NCI-H774 (cell line): ENCODE measurements at regions not wholly inside any gene's neighbourhood (a gene's known extent, or its start where the extent isn't known, plus 50 kb on each side); places are given as distances from the start of the nearest gene placed in this dataset.
A peak's percentile ranks its signal among the peaks of the same experiment; 100 is the strongest.
"Not testable (repeated sequence)": the region's sequence is repeated elsewhere in the genome, so short reads cannot be mapped to it uniquely, and the experiment has no call there.

Source experiments
- DNase-seq: peaks from one replicate; lab custom pipeline; 2025; lab: John Stamatoyannopoulos, UW

DNA sequence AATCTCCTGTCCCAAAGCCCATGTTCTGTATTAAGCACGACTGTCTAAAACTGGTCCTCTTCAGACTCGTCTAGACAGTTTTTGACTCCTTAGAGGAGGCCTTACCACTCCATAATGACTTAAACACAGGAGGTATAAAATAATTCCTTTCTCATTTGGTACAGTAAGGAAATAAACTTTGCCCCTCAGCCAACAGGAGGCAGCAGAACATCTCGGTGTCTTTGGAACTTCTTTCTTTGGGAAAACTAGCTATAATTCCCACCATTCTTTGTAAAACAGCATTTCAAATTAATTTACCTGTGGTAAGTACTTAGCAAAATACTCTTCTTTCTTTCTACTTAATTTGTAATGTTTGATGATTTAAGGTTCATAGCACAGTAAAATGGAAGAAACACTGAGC, 292.7 kb upstream of the G2E3 start:
- no peak for DNase-seq

DNA sequence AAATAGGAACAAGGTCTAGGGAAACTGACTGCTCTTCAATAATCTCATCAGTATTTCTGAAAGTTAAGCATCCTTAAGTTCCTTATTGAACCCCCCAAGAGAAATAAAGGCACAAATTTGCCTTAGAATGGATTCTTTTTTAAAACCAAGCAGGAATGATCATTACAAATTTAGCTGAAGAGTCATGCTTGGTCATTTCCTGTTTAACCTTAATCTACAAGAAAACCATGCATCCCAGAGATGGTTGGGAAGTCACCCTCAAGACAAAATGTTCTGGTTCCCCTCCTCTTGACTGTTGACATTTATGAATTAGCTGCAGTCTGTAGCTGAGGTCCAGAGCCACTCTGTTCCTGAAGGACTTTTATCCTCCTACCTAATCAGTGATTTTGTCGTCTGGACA, 291.8 kb upstream of the G2E3 start:
- no peak for DNase-seq

DNA sequence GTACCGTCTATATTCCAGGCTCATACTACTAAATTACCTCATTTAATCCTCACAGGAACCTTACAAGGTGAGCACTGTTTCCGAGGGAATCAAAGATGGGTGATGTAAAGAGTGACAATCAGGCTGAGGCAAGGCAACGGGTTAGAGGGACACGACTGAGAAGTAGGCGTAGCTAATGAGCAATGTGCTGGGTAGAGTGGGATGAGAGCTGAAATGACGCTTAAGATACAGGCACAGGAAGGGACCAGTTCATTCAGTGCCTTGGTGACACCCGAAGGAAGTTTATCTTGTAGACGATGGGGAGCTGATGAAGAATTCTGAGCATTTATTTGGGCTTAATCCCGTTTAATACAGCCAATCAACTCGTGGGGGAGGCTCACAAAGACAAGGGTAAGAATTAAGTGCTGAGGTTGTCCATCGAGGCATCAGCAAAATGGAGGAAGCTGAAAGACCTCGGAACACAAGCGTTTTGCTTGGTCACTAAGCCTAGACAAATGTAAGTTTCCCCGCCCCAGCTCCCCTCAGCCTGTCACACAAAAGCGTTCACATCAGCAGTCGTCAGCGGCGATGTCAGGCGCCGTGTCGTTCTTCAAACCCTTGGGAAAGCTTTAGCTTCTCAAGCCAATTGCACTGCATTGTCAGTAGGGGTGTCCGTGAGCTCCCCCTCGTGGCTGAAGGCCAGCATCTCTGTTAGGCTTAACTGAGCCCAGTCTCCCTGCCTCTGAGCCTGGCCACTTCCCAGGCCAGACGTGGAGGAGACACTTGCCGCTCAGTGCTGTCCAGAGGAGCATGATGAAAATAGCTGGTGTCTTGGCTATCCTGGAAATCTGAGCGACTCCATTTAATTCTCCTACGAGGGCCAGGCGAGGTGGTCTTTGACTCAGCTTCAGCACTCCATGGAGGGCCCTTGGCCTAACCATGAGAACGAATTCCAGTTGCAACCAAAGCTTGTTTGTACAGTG, 288.5 kb upstream of the G2E3 start:
- DNase-seq: peak; percentile 94

DNA sequence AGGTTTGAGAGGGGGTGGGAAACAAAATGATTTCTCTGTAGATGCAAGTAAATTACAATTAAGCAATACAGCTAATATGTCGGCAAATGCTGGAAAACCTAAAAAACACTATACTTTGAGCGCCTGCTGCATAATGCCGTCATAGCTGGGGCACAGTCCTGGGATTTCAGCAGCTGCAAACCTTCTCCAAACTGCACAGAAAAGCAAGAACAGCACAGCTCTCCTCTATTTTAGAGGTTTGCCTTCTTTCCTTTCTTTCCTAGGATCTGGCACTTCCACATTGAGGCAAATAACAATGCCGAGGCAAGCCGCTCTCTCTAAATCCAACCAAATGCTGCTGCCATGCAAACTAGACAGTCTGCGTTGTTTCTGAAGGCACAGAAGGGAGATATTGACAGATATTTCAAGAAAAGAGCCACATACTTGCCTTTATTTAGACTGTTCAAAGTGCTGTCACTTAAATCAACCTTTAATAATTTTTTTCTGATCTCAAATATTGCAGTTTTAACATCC, 287.1 kb upstream of the G2E3 start:
- DNase-seq: no peak

DNA sequence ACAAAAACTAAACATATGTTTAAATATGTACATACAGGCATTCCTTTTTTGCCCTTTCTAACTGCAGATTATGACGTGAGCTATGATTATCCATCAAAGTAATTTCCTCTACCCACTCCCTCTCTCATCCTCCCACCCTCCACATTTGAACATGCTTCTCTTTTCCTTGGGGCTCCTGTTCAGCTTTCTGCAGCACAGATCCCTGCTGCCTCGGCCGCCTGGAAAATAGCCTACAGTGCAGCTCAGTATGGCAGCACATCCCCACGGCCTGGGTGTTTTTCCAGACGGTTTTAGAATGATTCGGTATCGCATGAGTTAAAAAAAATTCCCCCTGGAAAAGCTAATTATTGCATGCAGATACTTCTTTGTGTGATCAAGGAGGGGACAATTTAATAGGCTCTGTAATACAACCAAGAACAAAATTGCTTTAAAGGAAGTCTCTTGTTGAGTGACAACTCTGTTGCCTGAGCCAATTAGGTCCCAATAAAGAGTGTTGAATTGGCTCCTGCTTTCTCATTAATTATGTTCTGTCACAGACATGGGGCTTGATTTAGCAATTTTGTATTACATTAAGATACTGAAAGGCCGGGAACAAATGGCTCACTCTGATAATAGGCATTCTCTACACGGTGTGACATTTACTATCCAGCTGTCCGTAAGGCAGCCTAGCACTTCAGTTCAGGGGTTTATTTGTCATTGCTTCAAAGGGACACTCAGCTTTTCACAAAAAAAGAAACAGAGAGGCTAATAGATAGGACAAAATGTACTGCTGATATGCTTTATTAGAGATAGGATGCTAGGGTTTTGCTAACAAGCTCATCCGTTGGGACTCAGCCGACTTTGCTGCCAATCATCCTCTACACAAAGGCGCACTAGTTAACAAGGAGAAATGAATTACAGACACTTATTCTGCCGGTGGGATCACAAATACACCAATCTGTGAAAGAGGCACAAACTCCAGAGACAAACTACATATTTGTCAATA, 285.8 kb upstream of the G2E3 start:
- peak; percentile 81 for DNase-seq

DNA sequence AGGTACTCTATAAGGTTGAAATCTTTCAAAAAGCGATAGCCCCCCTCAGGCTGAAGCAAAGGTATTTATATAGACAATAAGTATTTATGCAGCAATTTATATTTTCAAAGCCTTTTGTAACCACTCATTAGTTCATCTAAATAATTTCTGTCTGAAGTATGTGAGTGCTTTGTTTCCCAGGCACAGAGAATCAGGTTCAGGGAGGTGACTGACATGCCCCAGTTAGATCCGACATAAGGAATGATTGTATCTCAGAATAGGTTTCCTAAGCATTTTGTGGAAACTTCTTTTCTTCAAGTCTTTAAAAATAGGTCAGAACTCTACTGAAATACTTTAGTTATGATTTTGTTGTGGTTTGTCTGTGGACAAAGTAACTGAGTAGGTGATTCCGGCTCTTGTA, 283.4 kb upstream of the G2E3 start:
- no peak for DNase-seq

DNA sequence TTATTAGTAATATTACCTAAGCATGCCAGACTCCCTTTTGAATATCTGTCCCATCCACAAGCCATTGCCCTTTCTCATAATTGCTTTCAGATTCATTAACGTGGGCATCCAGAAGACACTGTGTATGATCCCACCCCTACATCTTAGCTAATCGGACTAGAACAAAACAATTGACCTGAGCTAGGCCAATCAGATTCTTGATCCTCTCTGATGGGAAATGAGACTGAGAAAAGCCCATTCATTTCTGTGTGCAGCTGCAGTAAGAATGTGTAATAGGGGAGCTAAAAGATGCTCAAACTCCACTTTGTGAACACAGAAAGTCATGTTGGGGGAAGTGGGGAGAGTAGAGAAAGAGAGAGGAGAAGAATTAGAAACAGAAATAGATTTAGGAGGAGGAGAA, 281.7 kb upstream of the G2E3 start:
- DNase-seq: no peak

DNA sequence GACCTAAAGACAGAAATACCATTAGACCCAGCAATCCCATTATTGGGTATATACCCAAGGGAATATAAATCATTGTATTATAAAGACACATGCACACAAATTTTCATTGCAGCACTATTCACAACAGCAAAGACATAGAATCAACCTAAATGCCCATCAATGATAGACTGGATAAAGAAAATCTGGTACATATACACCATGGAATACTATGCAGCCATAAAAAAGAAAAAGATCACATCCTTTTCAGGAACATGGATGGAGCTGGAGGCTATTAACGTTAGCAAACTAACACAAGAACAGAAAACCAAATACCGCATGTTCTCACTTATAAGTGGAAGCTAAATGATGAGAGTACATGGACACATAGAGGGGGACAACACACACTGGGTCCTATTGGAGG, 280.1 kb upstream of the G2E3 start:
- not testable (repeated sequence) for DNase-seq

DNA sequence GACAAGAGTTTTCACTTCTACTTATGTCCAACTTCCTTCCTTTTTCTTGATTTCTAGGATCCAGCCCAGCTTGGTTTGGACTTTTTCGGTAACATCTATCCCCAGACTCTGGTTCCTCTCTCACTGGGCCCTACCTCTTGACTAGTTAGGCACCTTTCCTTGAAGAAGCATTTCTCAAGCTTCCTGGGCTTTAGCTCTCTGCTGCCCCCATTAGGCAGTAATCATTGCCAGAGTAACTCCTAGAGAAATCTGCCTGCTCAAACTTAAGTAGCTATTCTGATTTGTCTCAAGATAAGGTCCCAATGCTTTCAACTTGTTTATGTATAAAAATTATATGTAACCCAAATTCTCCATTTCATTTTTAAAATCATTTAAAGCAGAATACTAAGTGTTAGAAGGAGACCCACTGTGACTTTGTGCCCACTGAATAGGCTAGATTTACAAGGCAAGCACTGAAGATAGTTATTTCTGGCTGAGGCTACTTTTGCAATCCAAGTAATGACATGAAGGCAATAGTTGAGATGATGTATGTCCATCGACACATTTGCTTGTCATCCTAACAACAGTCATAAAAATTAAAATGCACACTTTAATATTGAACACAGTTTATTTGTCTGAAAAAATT, 275.0 kb upstream of the G2E3 start:
- DNase-seq: no peak

DNA sequence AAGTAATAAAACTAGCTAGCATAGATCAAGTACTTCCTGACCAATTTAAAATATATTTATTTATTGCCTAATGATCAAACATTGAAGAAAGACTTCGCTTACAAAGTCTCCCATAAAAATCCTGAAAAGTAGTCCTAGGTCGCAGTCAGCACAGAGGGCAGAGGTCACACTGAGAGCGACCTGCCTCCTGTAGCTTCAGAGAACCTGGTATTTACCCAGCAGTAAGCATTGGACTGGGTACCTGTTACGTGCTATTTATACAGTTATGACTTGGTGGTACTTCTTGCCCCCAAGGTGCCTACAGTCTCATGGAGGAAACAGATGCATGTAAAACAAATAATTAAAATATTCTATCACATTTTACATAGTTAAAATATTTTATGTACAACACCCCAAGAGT, 274.1 kb upstream of the G2E3 start:
- DNase-seq: no peak

DNA sequence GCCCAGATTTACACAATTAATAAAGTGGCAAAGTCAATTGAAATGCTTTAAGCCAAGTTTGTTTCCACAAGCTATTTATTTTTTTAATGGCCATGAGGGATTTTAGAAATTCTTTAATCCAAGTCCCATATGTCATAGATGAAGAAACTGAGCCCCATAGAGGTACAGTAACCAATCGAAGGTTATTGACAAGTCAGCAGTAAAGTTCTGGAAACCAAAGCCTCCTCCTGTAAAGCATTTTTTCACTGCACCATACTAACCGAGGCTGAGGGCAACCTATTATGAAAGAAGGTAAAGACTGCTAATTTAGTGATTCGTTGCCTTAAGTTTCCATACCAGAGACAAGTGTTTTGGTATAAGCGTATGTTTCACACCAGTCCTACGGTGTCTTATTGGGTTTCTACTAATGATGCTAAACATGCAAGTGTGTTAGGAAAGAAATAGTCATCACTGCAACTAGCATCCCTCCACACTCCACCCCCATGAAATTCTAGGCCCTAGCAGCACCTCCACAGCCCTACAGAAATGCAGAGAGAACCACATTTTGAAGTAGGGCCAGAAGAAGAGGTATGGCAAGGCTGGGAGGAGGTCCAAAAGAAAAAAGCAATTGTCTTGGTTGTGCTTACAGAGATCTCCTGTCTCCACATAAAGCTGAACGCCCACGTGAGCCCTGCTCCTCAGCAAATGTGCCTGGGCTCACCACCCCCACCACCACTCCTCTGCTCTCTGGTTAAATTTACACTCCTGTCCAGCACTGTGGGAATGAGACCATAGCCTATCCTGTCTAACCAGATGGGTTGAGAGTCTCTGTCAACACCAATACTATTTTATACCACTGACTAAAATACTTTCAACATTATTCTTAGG, 271.1 kb upstream of the G2E3 start:
- no peak for DNase-seq

DNA sequence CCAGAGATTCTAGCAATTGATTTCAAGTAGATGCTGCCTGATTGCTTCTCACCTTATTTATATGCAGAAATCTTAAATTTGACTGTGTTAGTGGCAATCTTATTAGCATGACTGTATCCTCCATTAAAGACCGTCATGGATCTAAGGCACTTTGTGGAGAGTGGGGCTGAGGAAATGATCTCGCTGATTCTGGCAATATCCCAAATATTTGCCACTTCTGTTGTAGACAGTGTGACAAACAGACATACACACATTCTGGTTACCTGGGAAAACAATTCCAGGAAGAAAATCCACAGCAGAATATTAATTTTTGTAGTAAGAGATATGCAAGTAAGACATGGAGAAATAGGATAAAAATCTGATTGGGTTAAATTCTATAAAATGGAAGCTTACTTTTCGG, 269.0 kb upstream of the G2E3 start:
- peak; percentile 12 for DNase-seq

DNA sequence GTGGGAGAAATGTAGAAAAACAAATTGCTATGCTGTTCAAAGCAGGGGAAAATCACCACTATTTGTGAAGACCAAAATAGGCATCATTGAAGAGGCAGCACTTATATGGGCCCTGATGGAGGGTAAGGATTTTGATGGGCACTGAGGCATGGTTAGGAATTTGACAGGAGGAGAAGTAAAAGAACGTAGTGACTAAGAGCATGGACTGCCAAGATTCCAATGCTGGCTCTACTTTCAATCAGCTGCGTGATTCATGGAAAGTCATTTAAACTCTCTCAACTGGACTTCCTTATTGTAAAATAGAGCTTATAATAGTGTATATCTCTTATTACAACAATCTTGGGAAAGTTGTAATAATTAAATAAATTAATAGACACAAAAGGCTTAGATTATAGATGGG, 267.7 kb upstream of the G2E3 start:
- no peak for DNase-seq

DNA sequence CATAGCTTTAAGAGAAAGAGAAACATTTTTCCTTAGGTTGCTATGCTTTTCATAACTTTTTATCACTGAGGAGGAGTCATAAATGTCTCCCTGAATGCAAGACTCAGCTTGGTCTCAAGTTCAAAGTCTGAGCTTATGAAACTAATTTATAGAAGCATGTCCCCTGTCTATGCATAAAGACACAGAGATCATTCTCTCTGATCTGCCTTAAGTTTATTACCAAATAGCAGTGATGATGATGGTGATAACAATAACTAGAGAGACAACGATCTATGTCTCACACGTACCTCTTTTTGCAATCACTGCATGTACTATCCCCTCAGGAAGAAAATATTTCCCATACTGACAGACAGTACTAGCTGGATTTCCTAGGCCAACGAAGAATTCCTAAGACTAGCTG, 266.4 kb upstream of the G2E3 start:
- no peak for DNase-seq

DNA sequence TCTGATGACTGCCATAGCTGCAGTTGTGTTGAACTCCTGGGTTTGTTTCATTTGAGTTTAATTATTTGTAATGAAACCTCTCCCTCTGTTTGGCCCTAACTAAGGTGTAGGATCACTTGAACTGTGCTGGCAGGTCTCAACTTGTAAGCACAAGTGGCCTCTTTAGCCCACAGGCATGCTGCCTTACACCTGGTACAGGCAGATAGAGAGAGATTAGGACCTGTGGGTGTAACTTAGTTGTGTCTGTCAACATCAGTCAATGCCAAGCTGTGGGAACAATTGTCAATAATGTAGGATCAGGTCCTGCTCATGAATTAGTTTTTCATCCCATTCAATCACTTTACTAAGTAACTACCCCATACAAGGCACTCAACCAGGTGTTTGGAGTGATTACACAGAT, 263.0 kb upstream of the G2E3 start:
- peak; percentile 64 for DNase-seq

DNA sequence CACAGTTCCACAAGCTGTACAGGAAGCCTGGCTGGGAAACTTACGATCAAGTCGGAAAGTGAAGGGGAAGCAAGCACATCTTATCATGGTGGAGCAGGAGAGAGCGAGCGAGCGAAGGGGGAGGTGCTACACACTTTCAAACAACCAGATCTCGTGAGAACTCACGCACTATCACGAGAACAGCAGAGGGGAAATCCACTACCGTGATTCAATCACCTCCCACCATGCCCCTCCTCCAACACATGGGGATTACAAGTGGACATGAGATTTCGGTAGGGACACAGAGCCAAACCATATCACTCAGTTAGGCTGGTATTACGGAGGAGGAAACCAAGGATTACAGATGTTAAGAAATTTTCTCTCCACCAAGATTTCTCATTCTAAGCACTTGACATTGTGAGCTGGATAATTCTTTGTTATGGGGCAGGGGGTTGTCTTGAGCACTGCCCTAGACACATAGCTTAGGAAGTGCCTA, 262.0 kb upstream of the G2E3 start:
- no peak for DNase-seq

DNA sequence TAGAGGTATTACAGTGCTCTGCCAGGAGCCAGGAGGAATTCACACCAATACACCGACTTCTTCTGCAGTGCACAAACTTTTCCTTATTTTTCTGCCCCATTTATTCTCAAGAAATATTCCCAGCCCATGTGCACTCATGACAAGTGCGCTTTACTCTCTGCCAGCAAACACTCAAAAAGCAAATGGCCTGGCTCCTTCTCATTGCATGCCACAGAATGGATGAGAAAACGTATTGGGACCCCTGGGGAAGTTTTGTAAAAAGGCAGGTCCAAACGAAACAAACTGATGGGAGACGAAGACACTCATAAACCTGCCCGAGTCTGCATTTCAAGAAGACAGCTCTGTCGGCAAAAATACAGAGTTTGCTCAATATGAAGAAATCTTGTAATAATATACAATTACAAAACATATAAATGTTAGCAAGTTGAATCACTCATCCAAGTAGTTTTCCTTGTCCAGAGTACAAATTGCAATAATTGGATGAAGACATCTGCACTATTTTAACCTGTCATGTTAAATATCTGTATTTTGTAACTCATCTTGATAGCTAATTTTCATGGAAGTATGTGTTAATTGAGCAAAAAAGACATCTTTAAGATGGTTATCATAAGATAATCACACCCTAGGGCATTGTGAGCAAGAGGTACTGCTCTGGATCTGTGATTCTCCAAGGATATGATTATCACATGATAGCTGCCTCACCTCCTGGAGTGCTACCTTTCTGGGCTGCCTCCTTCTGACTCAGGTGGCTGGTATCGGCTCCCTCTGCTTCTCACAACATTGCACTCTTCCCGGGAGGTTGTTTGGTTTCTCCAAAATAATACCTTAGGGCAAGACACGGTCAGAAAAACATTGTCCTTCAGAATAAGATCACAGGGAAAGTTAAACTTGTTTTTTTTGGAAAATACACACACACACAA, 260.8 kb upstream of the G2E3 start:
- DNase-seq: no peak

DNA sequence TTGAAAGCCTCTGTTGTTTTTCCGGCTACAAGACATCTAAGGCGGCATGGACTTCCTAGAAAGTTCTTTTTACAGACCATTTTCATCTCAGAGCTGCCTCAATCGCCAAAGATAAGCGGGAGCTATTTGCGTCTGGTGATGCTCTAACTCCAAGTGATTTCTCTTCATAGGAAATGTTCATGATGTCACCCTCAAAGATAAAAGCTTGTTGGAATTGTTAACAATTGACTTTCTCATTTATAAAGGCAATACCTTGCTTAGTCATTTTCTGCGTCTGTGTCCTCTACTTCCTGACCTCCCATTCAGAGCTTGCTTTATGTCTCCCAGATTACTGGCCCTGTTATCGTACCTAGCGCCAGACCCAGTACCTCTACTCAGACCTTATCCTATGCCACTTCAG, 259.0 kb upstream of the G2E3 start:
- no peak for DNase-seq

DNA sequence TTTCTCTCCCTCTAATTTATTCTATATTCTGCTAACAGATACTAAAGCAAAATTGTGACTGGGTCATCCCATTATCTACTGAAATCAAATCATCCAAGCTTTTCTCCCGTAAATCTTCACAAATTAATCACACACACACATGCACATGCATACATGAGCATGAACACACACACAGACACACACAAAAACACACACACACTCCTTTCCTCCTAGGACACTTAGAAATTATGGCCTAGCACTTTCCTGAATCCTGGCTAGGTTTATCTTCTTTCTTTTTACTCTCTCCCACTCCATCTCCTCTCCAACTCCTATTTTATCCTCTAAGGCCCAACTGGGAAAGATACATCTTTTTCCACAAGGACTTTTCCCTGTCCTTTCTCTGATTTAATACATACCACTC, 255.6 kb upstream of the G2E3 start:
- no peak for DNase-seq

DNA sequence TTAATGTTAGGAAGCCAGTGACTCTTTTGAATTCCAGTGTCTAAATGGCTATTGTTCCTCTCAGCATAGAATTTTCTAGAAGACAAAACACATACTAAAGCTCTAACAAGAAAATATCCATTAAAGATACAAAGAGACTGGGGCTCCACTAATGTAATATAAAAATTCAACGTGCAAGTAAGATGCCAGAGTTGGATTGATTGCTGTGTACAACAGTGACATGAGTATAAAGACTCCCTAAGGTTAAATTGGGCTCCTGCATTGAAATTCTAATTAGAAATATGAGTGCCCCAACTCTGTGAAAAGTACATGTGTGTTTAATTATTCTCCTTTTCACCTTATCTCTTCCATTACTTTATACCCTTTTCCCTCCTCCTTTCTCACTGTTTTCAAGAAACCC, 253.6 kb upstream of the G2E3 start:
- no peak for DNase-seq
